MM.1S (cell line): ENCODE measurements at regions not wholly inside any gene's neighbourhood (a gene's known extent, or its start where the extent isn't known, plus 50 kb on each side); places are given as distances from the start of the nearest gene placed in this dataset.

Experiments used
- DNase-seq: peaks from one replicate; pipeline ENCODE4 v3.0.0-alpha.2; 2015
- H2AFZ ChIP-seq: fragments of 300-600 bp; sonication (generic); 2 replicates; pipeline ENCODE4 v1.6.0; 2016; ENCODE audit warnings: antibody characterized with exemption, low read length
- H3F3A ChIP-seq: fragments of 300-600 bp; sonication (generic); 2 replicates; pipeline ENCODE4 v1.6.1; 2016; ENCODE audit warnings: mild to moderate bottlenecking, antibody characterized with exemption, low read length, moderate library complexity, mixed read lengths; ENCODE audit not compliant: insufficient read depth
- H3K27ac ChIP-seq: fragments of 300-600 bp; sonication (generic); 2 replicates; pipeline ENCODE4 v1.5.1; 2016; ENCODE audit warnings: mild to moderate bottlenecking, low read length
- H3K27me3 ChIP-seq: fragments of 300-600 bp; sonication (generic); replicated peaks from 2 replicates; pipeline ENCODE4 v1.6.0; 2016; ENCODE audit warnings: low read length; ENCODE audit not compliant: insufficient read depth
- H3K36me3 ChIP-seq: fragments of 300-600 bp; sonication (generic); replicated peaks from 2 replicates; pipeline ENCODE4 v1.6.1; 2016; ENCODE audit warnings: mild to moderate bottlenecking, low read length, mixed read lengths; ENCODE audit not compliant: insufficient read depth
- H3K4me1 ChIP-seq: fragments of 300-600 bp; sonication (generic); 2 replicates; pipeline ENCODE4 v1.6.1; 2016; ENCODE audit warnings: low read length, mixed read lengths
- H3K4me2 ChIP-seq: fragments of 300-600 bp; sonication (generic); 2 replicates; pipeline ENCODE4 v1.6.0; 2016; ENCODE audit warnings: low read depth, low read length
- H3K4me3 ChIP-seq: fragments of 300-600 bp; sonication (generic); 2 replicates; pipeline ENCODE4 v1.5.1; 2016; ENCODE audit warnings: low read length, mixed read lengths
- H3K79me2 ChIP-seq: fragments of 300-600 bp; sonication (generic); 2 replicates; pipeline ENCODE4 v1.6.1; 2016; ENCODE audit warnings: mixed run types, low read length, mixed read lengths
- H3K9ac ChIP-seq: fragments of 300-600 bp; sonication (generic); 2 replicates; pipeline ENCODE4 v1.6.1; 2016; ENCODE audit warnings: low read length, mixed read lengths
- H3K9me2 ChIP-seq: fragments of 300-600 bp; sonication (generic); replicated peaks from 2 replicates; pipeline ENCODE4 v1.6.1; 2016; ENCODE audit warnings: mild to moderate bottlenecking, low read length, mixed read lengths; ENCODE audit not compliant: insufficient read depth
- H3K9me3 ChIP-seq: fragments of 300-600 bp; sonication (generic); replicated peaks from 2 replicates; pipeline ENCODE4 v1.6.1; 2016; ENCODE audit warnings: mild to moderate bottlenecking, low read length, mixed read lengths; ENCODE audit not compliant: insufficient read depth
- H4K20me1 ChIP-seq: fragments of 300-600 bp; sonication (generic); 2 replicates; pipeline ENCODE4 v1.6.1; 2016; ENCODE audit warnings: mild to moderate bottlenecking, low read length, moderate library complexity, mixed read lengths; ENCODE audit not compliant: insufficient read depth
- CTCF ChIP-seq: fragments of 300-600 bp; sonication (generic); IDR thresholded peaks from 2 replicates; pipeline ENCODE4 v1.5.1; 2016; ENCODE audit warnings: antibody characterized with exemption, low read length, mixed read lengths
- EZH2 ChIP-seq: fragments of 300-600 bp; sonication (generic); optimal IDR thresholded peaks from 2 replicates; pipeline ENCODE3; 2017; ENCODE audit warnings: low read depth, mild to moderate bottlenecking, antibody characterized with exemption, low read length, mixed read lengths
- EZH2phosphoT487 ChIP-seq: fragments of 300-600 bp; sonication (generic); IDR thresholded peaks from 2 replicates; pipeline ENCODE4 v1.6.1; 2018; ENCODE audit warnings: antibody characterized with exemption, low read length

GRCh38 chr11:95373241-95373640 lies 142.2 kb upstream of the SESN3 start:
- Histone ChIP-seq H3K9ac (no peak overlapping the region), H3K36me3 (no peaks in the 10 kb centered on the region), H3K27ac (no peak overlapping the region), H3K4me3 (no peak overlapping the region), H3K4me2 (no peak overlapping the region), H4K20me1 (no peaks in the 10 kb centered on the region), H3K4me1 (no peaks in the 10 kb centered on the region), H3K79me2 (no peaks in the 10 kb centered on the region), H2AFZ (no peak overlapping the region), H3F3A (no peaks in the 10 kb centered on the region), H3K9me3 (no peaks in the 10 kb centered on the region), H3K27me3 (no peaks in the 10 kb centered on the region), H3K9me2 (no peaks in the 10 kb centered on the region)
- TF ChIP-seq EZH2phosphoT487 = no peak
- no peak for TF ChIP-seq EZH2
- TF ChIP-seq CTCF = no peak
- no peak for DNase-seq

- H3K9me2 ChIP-seq = no peaks in the 10 kb centered on the region
- H4K20me1 ChIP-seq = no peaks in the 10 kb centered on the region
- no peaks in the 10 kb centered on the region for H3K79me2 ChIP-seq
- H3K36me3 ChIP-seq = no peaks in the 10 kb centered on the region
- H3K4me2 ChIP-seq = no peak overlapping the region
- H3K9ac ChIP-seq = no peak overlapping the region
- no peak overlapping the region for H3K27ac ChIP-seq
- H3K4me1 ChIP-seq = no peaks in the 10 kb centered on the region
- H3F3A ChIP-seq = no peaks in the 10 kb centered on the region
- H2AFZ ChIP-seq = no peak overlapping the region
- TF ChIP-seq CTCF = no peak
- no peaks in the 10 kb centered on the region for H3K9me3 ChIP-seq
- H3K27me3 ChIP-seq = no peaks in the 10 kb centered on the region
- no peak for DNase-seq
- H3K4me3 ChIP-seq = no peak overlapping the region
Measured at GRCh38 chr11:95372097-95372656, 141.2 kb upstream of the SESN3 start.

- no peaks in the 10 kb centered on the region for H3K4me1 ChIP-seq
- no peak overlapping the region for H3K27ac ChIP-seq
- H3K36me3 ChIP-seq = no peaks in the 10 kb centered on the region
- no peak overlapping the region for H3K4me2 ChIP-seq
- no peaks in the 10 kb centered on the region for H3K9me3 ChIP-seq
- no peaks in the 10 kb centered on the region for H4K20me1 ChIP-seq
- H3K79me2 ChIP-seq = no peaks in the 10 kb centered on the region
- no peak overlapping the region for H3K9ac ChIP-seq
- no peaks in the 10 kb centered on the region for H3K9me2 ChIP-seq
- H3F3A ChIP-seq = no peaks in the 10 kb centered on the region
- no peaks in the 10 kb centered on the region for H3K27me3 ChIP-seq
- DNase-seq = no peak
- no peak overlapping the region for H2AFZ ChIP-seq
- TF ChIP-seq EZH2phosphoT487 (no peak), CTCF (no peak), EZH2 (no peak)
- H3K4me3 ChIP-seq = no peak overlapping the region
Measured at GRCh38 chr11:95371153-95371552, 140.2 kb upstream of the SESN3 start.
